NOMO-1 (cell line): ENCODE measurements at regions not wholly inside any gene's neighbourhood (a gene's known extent, or its start where the extent isn't known, plus 50 kb on each side); places are given as distances from the start of the nearest gene placed in this dataset.
"Not testable (repeated sequence)": the region's sequence is repeated elsewhere in the genome, so short reads cannot be mapped to it uniquely, and the experiment has no call there.

Source experiments
- DNase-seq, 2 experiments: peaks; one replicate each; lab custom pipeline; 2025; ENCODE audit not compliant: unreplicated experiment in 2 of 2; lab: John Stamatoyannopoulos, UW

DNA sequence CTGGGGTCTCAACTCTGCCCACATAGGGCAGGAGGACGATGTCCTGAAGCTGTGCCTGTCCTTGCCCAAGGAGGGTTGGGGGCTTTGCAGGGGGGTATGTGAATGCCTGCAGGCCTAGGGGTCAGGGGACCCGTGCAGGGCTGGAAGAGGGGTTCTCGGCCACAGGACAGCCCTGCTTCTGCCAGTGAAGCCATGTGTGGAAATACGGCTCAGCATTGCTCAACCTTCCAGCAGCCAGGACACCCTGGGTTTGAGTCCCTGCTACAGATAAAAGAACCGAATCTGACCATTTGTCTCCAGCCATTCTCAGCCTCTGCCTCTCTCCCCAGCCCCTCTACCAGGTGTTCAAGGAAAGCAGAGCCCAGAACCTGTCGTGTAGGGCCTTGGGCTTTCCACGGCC, 61.9 kb upstream of the SULF2 start:
- DNase-seq = not testable (repeated sequence)

DNA sequence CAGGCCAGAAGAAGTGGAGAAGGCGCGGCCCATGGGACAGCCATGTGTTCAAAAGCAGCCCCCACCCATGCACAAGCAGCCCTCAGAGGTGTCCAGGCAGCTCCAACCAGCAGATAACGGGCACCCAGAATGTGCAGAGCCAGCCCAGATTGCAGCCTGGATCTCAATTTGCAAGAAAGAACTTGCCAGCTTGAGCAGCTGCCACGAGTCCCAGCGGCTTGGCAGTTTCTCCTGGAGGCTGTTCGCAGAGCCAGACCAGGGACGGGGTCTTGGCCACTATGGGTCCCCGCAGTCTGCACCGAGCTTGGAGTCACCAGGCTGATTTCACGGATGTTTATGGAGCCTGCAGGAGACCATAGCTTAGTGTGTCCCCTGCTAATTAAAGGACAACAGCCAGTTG, 61.4 kb upstream of the SULF2 start:
- not testable (repeated sequence) for DNase-seq

DNA sequence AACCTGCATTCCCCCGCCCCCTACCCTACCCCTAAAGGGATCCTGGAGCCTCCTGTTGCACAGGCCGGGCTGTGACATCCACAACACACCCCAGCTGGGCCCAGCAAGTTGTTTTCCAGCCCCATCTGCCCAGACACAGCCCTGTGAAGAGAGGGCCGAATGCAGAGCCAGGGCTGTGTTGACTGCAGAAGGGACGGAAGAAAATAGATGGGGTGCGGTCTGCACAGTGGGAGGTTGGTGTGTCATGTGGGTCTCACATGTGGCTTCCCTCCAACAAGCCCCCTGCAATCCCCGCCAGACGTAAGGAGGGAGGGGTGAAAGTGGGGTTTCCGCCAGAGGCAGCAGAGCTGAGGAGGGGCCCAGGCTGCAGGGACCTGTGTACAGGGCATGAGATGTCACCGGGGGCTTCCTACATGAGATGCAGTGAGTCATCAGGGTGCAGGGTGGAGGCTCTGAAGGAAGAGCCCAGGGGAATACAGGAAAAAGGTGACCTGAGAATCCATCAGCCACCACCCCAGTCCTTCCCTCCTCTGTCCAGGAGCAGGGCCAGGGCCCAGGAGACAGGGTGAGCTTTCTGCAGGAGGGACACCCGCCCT, 60.2 kb upstream of the SULF2 start:
- DNase-seq = not testable (repeated sequence)

DNA sequence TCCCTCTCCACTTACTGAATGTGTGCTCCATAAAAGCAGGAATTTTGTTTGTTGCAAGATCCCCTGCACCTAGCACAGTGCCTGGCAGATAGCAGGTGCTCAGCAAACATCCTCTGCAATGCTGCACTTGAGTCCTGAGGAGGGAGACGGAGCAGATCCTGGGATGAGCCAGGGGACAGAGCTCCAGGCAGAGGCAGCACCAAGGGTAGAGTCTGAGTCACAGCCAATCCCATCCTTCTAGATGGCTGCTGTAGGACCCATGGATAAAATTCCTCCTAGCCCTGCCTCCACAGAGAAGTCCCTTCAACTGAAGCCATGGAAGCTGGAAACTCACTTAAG, 59.3 kb upstream of the SULF2 start:
- DNase-seq = not testable (repeated sequence)

DNA sequence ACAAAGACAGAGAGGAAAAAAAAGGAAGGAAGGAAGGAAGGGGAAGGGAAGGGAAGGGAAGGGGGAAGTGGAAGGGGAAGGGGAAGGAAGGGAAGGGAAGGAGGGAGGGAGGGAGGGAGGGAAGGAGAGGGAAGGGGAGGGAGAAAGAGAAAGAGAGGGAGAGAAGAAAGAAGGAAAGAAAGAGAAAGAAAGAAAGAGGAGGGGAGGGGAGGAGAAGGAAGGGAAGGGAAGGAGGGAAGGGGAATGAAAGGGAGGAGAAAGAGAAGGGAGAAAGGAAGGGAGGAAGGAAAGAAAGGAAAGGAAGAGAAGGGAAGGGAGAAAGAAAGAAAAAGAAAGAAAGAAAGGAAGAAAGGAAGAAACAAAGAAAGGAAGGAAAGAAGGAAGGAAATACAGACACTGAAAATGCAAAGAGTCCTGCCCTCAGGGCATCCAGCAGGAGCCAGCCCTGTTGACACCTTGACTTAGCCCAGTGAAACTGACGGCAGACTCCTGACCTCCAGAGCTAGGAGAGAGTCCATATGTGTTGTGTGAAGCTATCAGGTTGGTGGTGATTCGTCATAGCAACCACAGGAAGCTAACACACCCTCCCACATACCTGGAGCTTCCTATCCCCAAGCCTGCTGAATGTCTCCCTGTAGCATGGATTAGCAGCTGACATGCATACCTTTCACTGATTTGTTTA, 58.7 kb upstream of the SULF2 start:
- no peak for DNase-seq

DNA sequence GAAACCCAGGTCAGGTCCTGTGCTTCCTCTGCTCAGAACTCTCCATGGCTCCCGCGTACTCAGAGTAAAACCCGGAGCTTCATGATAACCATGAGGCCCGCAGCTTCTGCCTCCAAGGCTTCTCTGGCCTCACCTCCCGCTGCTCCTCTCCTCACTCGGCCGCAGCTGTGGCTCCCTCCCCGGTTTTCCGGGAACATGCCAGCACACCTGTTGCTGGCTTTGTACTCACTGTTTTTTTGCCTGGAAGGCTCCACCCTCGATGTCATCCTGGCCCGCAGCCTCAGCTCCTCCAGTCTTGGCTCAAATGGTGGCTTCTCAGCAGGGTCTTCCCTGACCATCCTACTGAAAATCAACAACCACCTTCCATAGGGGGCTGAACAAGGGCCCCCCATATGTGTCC, 57.7 kb upstream of the SULF2 start:
- DNase-seq = not testable (repeated sequence)

DNA sequence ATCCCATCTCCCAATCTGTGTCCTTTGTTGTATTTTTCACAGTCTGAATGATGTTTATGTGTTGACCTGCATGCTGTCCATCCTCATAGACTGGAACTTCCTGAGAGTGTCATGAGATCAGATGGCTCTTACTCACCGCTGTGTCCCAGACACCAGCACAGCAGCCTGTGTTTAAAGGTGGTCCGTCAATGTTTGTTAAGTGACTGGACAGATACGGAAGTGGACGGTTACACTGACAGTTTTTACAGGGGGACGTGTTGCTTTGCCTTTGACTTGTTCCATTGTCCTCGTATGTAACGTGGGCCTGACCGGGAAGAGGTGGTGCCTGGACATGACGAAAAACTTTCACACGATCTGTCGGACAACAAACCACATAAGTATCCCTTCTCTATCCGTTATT, 56.7 kb upstream of the SULF2 start:
- not testable (repeated sequence) for DNase-seq

- DNase-seq = not testable (repeated sequence)
Observed at GRCh38 chr20:47836256-47836817, 51.1 kb upstream of the SULF2 start.
